NCI-H345 treated with DMSO at 0.1 percent for 48 hours (cell line): ENCODE measurements at regions not wholly inside any gene's neighbourhood (a gene's known extent, or its start where the extent isn't known, plus 50 kb on each side); places are given as distances from the start of the nearest gene placed in this dataset.

Source experiments
- DNase-seq: peaks from one replicate; lab custom pipeline; 2025; ENCODE audit not compliant: unreplicated experiment; lab: John Stamatoyannopoulos, UW

- no peak for DNase-seq
Observed at GRCh38 chr13:48761256-48761655, 107.5 kb downstream of the CYSLTR2 start.

GRCh38 chr13:48769107-48769704 is 115.5 kb downstream of the CYSLTR2 start:
- peak; percentile 0 for DNase-seq

- DNase-seq: no peak
Observed at GRCh38 chr13:48770372-48770771, 116.6 kb downstream of the CYSLTR2 start.

- DNase-seq: no peak
Observed at GRCh38 chr13:48772908-48773307, 119.2 kb downstream of the CYSLTR2 start.

GRCh38 chr13:48773531-48774275 is 120.0 kb downstream of the CYSLTR2 start:
- no peak for DNase-seq

GRCh38 chr13:48775285-48775684 is 121.6 kb downstream of the CYSLTR2 start:
- DNase-seq: no peak

GRCh38 chr13:48775804-48776203 is 122.1 kb downstream of the CYSLTR2 start:
- no peak for DNase-seq

GRCh38 chr13:48776401-48776800 is 122.7 kb downstream of the CYSLTR2 start:
- DNase-seq: no peak

- DNase-seq: no peak
Observed at GRCh38 chr13:48778610-48779009, 124.9 kb downstream of the CYSLTR2 start.

- DNase-seq: no peak
Observed at GRCh38 chr13:48780713-48781341, 127.1 kb downstream of the CYSLTR2 start.

- no peak for DNase-seq
Observed at GRCh38 chr13:48782429-48782840, 128.7 kb downstream of the CYSLTR2 start.

- no peak for DNase-seq
Observed at GRCh38 chr13:48783181-48783630, 129.5 kb downstream of the CYSLTR2 start.

GRCh38 chr13:48783695-48784230 is 130.0 kb downstream of the CYSLTR2 start:
- no peak for DNase-seq

- DNase-seq: no peak
Observed at GRCh38 chr13:48784916-48785548, 131.3 kb downstream of the CYSLTR2 start.

- no peak for DNase-seq
Observed at GRCh38 chr13:48790199-48790598, 136.5 kb downstream of the CYSLTR2 start.

- DNase-seq: no peak
Observed at GRCh38 chr13:48790966-48791365, 137.2 kb downstream of the CYSLTR2 start.

GRCh38 chr13:48797127-48797526 is 143.4 kb downstream of the CYSLTR2 start:
- DNase-seq: no peak

- no peak for DNase-seq
Observed at GRCh38 chr13:48797761-48798160, 144.0 kb downstream of the CYSLTR2 start.

GRCh38 chr13:48798180-48798579 is 144.5 kb downstream of the CYSLTR2 start:
- DNase-seq: no peak

- no peak for DNase-seq
Observed at GRCh38 chr13:48801255-48801654, 147.5 kb downstream of the CYSLTR2 start.

- DNase-seq: no peak
Observed at GRCh38 chr13:48804821-48805601, 151.3 kb downstream of the CYSLTR2 start.
